Endothelial cell of umbilical vein (primary cell): ENCODE measurements at regions not wholly inside any gene's neighbourhood (a gene's known extent, or its start where the extent isn't known, plus 50 kb on each side); places are given as distances from the start of the nearest gene placed in this dataset.

Experiments
- BruUV-seq: library from RNA; stranded (reverse); fragments of 400-500 nt; replicated peaks from 2 replicates; lab custom pipeline; 2021; lab: Mats Ljungman, UMichigan
- CTCF ChIA-PET: fragments of 300-600, 350-600 bp; sonication (Branson Sonifier 250); formaldehyde crosslinking; loops from one replicate; lab custom pipeline; 2021; ENCODE audit warnings: antibody characterized with exemption, inconsistent platforms; lab: Charles Lee
- POLR2A ChIA-PET: fragments of 300-600, 350-600 bp; sonication (Branson Sonifier 250); formaldehyde crosslinking; loops from one replicate; lab custom pipeline; 2021; ENCODE audit warnings: antibody characterized with exemption, inconsistent platforms; lab: Charles Lee
- DNase-seq: peaks from one replicate; pipeline ENCODE4 v3.0.0-alpha.2; 2011; ENCODE audit warnings: low read depth, low spot score
- FAIRE-seq: peaks from 2 replicates; lab custom pipeline; 2011; peaks lifted over from hg19 to GRCh38; lab: Jason Lieb, UNC
- H2AFZ ChIP-seq: 2 replicates; pipeline ENCODE4 v1.6.0; 2012; ENCODE audit warnings: low read depth, low read length, control low read depth, inconsistent platforms
- H3K27ac ChIP-seq: 2 replicates; pipeline ENCODE4 v1.5.1; 2011; ENCODE audit warnings: low read depth, mild to moderate bottlenecking, control low read depth, low read length, moderate library complexity; ENCODE audit not compliant: insufficient read depth
- H3K27me3 ChIP-seq, 2 experiments: 2 replicates each; pipeline versions ENCODE4 v1.6.0 to v1.6.1; 2011; ENCODE audit warnings: low read length in 2 of 2, mixed read lengths in 1 of 2; ENCODE audit not compliant: control insufficient read depth in 2 of 2, insufficient read depth in 2 of 2
- H3K36me3 ChIP-seq, 2 experiments: 2 replicates in 1 of 2; 3 replicates in 1 of 2; pipeline ENCODE4 v1.5.1; 2011; ENCODE audit warnings: low read length in 2 of 2, mild to moderate bottlenecking in 1 of 2, moderate library complexity in 1 of 2; ENCODE audit not compliant: control insufficient read depth in 2 of 2, insufficient read depth in 2 of 2; ENCODE audit errors: extremely low read depth in 1 of 2
- H3K4me1 ChIP-seq: 3 replicates; pipeline ENCODE4 v1.5.1; 2011; ENCODE audit warnings: mild to moderate bottlenecking, low read length; ENCODE audit not compliant: control insufficient read depth, insufficient read depth; ENCODE audit errors: extremely low read depth
- H3K4me2 ChIP-seq: 2 replicates; pipeline ENCODE4 v1.6.1; 2011; ENCODE audit warnings: low read length, control low read depth, mixed read lengths; ENCODE audit not compliant: insufficient read depth
- H3K4me3 ChIP-seq, 3 experiments: fragments of 200-600 bp in 1 of 3; sonication (generic), shearing (Covaris generic) in 1 of 3; replicated peaks in 1 of 3; 2 replicates each; pipeline ENCODE4 v1.5.1; 2011 to 2016; ENCODE audit warnings: control low read depth in 3 of 3, low read length in 3 of 3, mild to moderate bottlenecking in 2 of 3, inconsistent platforms in 1 of 3, low read depth in 1 of 3, moderate library complexity in 1 of 3; ENCODE audit not compliant: insufficient read depth in 1 of 3
- H3K79me2 ChIP-seq: 2 replicates; pipeline ENCODE4 v1.6.0; 2012; ENCODE audit warnings: low read length, inconsistent platforms; ENCODE audit not compliant: control insufficient read depth, insufficient read depth
- H3K9ac ChIP-seq: replicated peaks from 2 replicates; pipeline ENCODE3; 2011; ENCODE audit warnings: low read length, control low read depth; ENCODE audit not compliant: insufficient read depth; ENCODE audit errors: extremely low read depth
- H3K9me1 ChIP-seq: replicated peaks from 3 replicates; pipeline ENCODE4 v1.6.0; 2011; ENCODE audit warnings: mild to moderate bottlenecking, low read length; ENCODE audit not compliant: control insufficient read depth, insufficient read depth; ENCODE audit errors: extremely low read depth
- H3K9me3 ChIP-seq: replicated peaks from 2 replicates; pipeline ENCODE4 v1.5.1; 2012; ENCODE audit warnings: low read length, inconsistent platforms; ENCODE audit not compliant: control insufficient read depth, insufficient read depth
- H4K20me1 ChIP-seq: replicated peaks from 2 replicates; pipeline ENCODE3; 2011; ENCODE audit warnings: mild to moderate bottlenecking, low read length; ENCODE audit not compliant: control insufficient read depth, insufficient read depth; ENCODE audit errors: extremely low read depth
- CTCF ChIP-seq, 2 donors: IDR thresholded peaks; 1 replicate in 1 of 2; 2 replicates in 1 of 2; pipeline ENCODE4 v1.5.1; 2011; ENCODE audit warnings: low read length in 2 of 2, mild to moderate bottlenecking in 2 of 2, moderate library complexity in 2 of 2, control low read depth in 1 of 2, inconsistent platforms in 1 of 2, low read depth in 1 of 2; ENCODE audit not compliant: insufficient read depth in 1 of 2; ENCODE audit errors: extremely low read depth in 1 of 2
- EZH2 ChIP-seq: IDR thresholded peaks from 2 replicates; pipeline ENCODE4 v1.6.1; 2012; ENCODE audit warnings: borderline replicate concordance, low read depth, mild to moderate bottlenecking, moderate library complexity, low read length, inconsistent platforms; ENCODE audit not compliant: severe bottlenecking
- FOS ChIP-seq: IDR thresholded peaks from 2 replicates; pipeline ENCODE4 v1.6.1; 2011; ENCODE audit warnings: mild to moderate bottlenecking, low read length, moderate library complexity, borderline replicate concordance; ENCODE audit not compliant: insufficient read depth
- GATA2 ChIP-seq: IDR thresholded peaks from 2 replicates; pipeline ENCODE4 v1.7.0; 2011; ENCODE audit warnings: low read depth, mild to moderate bottlenecking, moderate library complexity, mixed read lengths, low read length; ENCODE audit not compliant: insufficient read length, insufficient read depth
- JUN ChIP-seq: IDR thresholded peaks from 2 replicates; pipeline ENCODE4 v1.6.1; 2011; ENCODE audit warnings: borderline replicate concordance, low read depth; ENCODE audit not compliant: insufficient read length, insufficient read depth
- MAX ChIP-seq: IDR thresholded peaks from 2 replicates; pipeline ENCODE4 v1.6.1; 2011; ENCODE audit not compliant: insufficient read depth, insufficient read length
- MYC ChIP-seq: IDR thresholded peaks from one replicate; pipeline ENCODE4 v1.6.1; 2011; ENCODE audit warnings: mild to moderate bottlenecking, low read depth, low read length
- POLR2A ChIP-seq: IDR thresholded peaks from 2 replicates; pipeline ENCODE4 v1.6.1; 2012; ENCODE audit warnings: low read depth, mild to moderate bottlenecking, control low read depth, low read length
- POLR2AphosphoS5 ChIP-seq: IDR thresholded peaks from 2 replicates; pipeline ENCODE4 v1.6.1; 2012; ENCODE audit warnings: low read depth, mild to moderate bottlenecking, control low read depth, low read length, moderate library complexity; ENCODE audit not compliant: insufficient read depth
- dilution Hi-C: fragments of 300-500 bp; cut with MboI; formaldehyde crosslinking; loops from one replicate; pipeline ENCODE4 v1.15.0; 2019; ENCODE audit warnings: low sequenced_read_pairs; ENCODE audit not compliant: extremely low pct_ligation_motif_present
- intact Hi-C: fragments of 100-400 bp; cut with micrococcal nuclease; formaldehyde crosslinking; loops from one replicate; pipeline ENCODE4 v1.10.0; 2022

- no peaks in the 10 kb centered on the region for H3K36me3 ChIP-seq
- H3K9me3 ChIP-seq, result no peaks in the 10 kb centered on the region
- no peak for DNase-seq
- FAIRE-seq, result no peak
- H4K20me1 ChIP-seq, result no peaks in the 10 kb centered on the region
- H3K9ac ChIP-seq, result no peak overlapping the region
- no peak overlapping the region for H3K4me3 ChIP-seq
- H3K4me1 ChIP-seq, result no peaks in the 10 kb centered on the region
- no peaks in the 10 kb centered on the region for H3K9me1 ChIP-seq
- no peak for TF ChIP-seq POLR2A
- no peak for TF ChIP-seq GATA2
- TF ChIP-seq MAX, result no peak
- TF ChIP-seq CTCF (IDR thresholded peaks at IDR 0.05; ENCODE audit: extremely low read depth in 1 of 2, insufficient read depth in 1 of 2, low read depth in 1 of 2, low read length in 2 of 2), result no peak
- no peak for TF ChIP-seq JUN
- TF ChIP-seq EZH2, result no peak
- no peak for TF ChIP-seq MYC
- no peak for TF ChIP-seq POLR2AphosphoS5
- no peak for TF ChIP-seq FOS
- BruUV-seq, result no TSS peak
- H3K27me3 ChIP-seq, result no peaks in the 10 kb centered on the region
- CTCF ChIA-PET, result no interaction called here
- intact Hi-C loops, result no loop called here
- no peak overlapping the region for H3K27ac ChIP-seq
- H3K4me2 ChIP-seq, result no peak overlapping the region
- H2AFZ ChIP-seq, result no peak overlapping the region
- dilution Hi-C loops, result no loop called here
- POLR2A ChIA-PET, result no interaction called here
- no peaks in the 10 kb centered on the region for H3K79me2 ChIP-seq
Observed at GRCh38 chr11:39192671-39193070, 2266.8 kb downstream of the LRRC4C start.
